ENCODE measurements at regions not wholly inside any gene's neighbourhood (a gene's known extent, or its start where the extent isn't known, plus 50 kb on each side); places are given as distances from the start of the nearest gene placed in this dataset.

DNA sequence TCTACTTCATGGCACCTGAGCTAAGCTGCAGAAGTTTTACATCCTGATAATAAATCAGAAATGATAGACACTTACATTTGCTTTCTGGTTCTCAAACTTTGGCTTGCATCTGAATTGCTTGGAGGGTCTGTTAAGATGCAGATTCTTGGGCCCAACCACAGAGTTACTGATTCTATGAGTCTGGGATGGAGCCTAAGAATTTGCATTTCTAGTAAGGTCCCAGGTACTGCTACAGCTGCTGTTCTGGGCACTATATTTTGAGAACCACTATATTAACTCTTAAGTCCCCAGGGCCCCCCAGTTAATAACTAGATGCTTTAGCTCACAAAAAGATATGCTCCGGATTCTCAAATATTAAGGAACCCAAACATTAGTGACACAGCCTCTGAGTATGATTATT, 69.8 kb upstream of the DAB2 start:
- no peak for DNase-seq

DNA sequence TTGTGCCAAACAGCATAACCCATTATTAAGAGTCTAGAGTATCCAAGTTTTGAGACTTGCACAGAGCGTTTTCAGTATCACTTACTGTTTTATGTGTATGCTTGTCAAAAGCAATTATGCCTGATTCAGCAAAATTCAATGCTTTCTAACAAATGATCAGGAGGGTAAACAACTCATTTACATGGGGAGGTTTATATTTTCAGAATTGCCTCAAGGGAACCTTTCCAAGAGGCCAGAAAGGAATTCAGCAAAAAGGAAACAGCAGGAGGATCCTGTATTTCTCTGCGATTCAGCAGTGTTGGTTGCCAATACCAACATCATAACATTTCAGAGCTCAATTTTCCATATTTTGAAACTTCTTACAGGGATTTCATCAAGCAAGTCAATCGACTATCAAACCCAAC, 69.3 kb upstream of the DAB2 start:
- DNase-seq = no peak

DNA sequence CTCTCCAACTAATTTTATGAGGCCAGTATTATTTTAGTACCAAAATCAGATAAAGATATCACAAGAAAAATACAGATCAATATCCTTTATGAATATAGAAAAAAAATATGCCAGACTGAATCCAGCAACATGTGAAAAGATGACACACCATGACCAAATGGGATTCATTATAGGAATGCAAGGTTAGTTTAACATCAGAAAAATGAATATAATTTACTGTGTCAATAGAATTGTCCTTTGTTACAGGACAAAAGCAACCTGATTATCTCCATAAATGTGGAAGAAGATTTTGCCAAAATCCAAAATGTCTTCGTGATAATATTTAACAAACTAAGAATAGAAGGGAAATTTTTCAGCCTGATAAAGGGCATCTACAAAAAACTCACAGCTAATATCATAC, 66.4 kb upstream of the DAB2 start:
- no peak for DNase-seq

DNA sequence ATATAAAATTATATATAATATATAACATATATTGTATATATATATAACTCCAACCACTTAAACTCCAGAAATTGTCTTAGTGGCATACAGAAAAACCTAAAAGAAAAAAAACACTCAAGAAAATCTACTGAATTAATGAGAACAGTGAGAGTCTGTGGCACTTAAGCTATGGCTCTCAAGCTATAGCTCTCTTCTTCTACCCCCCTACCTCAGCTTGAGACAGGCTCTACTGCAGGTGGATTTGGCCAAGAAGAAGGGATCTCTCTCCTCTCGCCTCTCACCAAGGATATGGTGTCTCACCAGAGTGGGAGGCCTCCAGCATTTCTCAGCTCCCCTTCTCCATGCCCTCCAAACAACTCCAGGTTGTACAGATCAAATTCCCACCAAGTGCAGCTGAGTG, 64.5 kb upstream of the DAB2 start:
- no peak for DNase-seq

DNA sequence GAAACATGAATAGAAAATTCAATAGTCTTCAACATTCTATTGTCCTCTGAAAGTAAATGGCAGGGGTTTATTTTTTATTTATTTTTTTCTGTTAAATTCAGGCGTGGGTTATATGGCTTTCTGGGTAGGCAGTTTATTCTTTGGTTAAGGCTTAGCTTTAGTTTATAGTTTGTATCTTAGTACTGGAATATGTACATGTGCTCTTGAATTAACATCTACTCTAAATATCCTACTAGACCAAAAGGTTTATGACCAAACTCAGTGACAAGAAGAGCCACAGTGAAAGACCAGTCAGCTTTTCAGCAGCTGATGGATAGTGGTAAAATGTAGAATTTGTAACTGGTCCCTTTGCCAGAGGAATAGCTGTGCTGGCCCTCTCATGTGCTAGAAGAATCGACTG, 62.0 kb upstream of the DAB2 start:
- DNase-seq = no peak

DNA sequence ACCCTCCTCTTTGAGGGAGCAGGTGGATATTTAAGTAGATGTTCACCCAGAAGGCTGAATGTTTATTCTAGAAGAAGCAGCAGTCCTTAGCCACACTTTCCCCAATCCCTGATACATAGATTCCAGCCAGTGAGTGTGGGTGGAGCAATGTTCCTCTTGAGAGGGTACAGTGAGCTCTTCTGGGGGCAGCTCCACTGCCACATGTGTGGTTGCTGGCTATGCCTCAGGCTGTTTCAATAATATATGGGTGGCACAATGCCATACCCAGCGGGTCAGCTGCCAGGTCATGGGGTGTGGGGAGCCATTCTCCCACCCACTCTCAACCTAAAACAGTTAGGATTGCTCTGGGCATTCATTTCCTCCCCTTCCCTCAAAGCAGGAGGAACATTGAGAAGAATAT, 61.6 kb upstream of the DAB2 start:
- no peak for DNase-seq

DNA sequence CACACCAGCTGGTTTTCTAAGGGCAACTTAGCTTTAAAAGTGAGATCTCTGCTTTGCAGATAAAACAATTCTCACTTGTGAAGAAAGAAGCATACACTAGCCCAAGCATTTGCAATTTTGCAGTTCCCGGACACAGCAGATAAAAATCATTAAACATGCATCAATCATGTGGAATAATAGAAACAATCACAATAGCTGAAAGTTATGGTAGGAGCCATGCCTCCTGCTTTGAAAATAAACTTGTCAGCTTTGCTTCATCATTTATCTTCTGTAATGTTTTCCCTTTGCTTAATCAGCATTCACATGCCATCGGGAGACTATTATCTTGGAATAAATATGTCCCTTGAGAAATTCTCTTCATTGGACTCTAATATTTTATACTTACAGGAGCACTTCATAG, 60.3 kb upstream of the DAB2 start:
- no peak for DNase-seq

DNA sequence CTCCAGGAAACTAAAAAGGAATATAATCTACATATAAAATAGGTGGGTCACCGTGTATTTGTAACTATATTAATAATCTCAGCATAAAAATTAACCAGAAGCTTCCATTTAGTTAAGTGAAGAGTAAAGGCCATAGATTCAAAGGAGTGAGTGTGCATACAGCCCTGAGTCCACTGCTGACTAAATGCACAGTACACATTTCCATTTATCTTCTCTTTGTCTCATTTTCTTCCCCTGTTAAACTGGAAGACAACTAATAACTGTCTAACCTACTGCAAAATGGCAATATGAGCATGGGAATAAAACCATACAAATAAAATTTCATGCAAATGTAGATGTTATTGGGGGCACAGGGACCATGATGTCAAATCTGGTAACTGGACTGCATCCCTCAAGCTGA, 59.9 kb upstream of the DAB2 start:
- no peak for DNase-seq

DNA sequence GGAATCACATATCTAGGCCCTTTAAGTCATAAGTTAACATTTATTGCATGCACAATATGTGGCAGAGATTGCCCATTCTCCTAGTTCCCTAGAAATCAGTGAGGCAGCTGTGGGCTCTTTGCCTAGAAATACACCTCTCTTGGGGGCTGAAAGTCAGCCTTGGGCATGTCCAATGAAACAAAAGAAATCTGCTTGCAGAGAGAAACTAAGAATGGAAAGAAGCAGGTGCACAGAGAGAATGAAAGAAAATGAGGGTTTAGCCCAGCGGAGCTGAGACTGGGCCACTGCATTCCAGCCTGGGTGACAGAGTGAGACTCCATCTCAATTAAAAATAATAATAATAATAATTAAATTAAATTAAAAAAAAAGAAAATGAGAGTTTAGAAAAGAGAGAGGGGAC, 57.3 kb upstream of the DAB2 start:
- no peak for DNase-seq

DNA sequence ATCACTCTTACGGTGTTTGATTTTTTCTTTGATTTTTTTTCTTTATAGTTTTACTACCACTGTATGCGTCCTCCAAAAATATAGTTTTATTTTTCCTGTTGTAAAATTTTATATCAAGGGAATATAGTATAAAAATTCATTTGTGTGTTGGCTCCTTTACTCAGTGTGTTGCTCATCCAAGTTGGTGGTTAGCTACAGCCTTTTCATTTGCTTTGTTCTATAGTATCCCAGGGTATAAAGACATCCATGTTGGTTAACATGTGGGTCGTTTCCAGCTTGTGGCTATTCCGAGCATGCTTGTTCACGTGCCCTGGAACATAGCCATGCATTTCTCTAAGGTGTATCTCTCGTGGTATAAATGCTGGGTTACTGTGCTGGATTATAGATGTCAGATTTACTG, 54.8 kb upstream of the DAB2 start:
- DNase-seq = no peak

DNA sequence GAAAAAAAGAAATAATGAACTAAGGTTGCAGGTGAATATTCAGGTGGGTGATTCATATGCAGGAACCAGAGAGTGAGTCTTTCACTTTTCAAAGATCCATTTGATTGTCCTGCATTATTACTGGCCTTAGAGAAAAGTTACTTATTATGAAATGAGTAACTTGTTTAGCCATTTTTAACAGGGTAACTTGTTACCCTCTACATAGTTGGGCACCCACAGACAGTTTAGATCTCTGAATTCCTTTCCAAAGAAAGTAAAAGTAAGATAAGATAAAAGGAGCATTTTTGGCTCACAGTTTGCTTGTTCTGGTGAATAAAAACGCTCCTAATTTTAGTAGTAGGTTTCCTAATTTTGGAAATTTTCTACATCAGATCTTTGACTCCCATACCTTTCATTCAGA, 54.1 kb upstream of the DAB2 start:
- DNase-seq = no peak

DNA sequence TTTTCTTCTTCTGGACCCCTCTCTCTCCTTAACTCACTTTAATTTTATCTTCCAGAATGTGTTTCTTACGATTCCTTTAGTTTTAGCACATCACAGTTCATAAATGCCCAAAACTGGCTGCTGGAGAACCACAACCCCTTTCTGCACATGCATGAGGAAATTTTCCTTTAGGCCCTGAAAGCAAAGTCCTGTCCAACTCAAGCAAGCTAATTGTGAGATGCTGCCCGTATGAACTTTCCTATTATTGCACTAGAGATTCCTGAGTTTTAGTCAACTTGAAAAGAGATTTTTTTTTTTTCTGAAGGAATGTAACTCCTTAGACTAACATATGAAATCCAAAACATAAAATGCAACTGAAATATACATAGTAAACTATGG, 52.1 kb upstream of the DAB2 start:
- DNase-seq = no peak

DNA sequence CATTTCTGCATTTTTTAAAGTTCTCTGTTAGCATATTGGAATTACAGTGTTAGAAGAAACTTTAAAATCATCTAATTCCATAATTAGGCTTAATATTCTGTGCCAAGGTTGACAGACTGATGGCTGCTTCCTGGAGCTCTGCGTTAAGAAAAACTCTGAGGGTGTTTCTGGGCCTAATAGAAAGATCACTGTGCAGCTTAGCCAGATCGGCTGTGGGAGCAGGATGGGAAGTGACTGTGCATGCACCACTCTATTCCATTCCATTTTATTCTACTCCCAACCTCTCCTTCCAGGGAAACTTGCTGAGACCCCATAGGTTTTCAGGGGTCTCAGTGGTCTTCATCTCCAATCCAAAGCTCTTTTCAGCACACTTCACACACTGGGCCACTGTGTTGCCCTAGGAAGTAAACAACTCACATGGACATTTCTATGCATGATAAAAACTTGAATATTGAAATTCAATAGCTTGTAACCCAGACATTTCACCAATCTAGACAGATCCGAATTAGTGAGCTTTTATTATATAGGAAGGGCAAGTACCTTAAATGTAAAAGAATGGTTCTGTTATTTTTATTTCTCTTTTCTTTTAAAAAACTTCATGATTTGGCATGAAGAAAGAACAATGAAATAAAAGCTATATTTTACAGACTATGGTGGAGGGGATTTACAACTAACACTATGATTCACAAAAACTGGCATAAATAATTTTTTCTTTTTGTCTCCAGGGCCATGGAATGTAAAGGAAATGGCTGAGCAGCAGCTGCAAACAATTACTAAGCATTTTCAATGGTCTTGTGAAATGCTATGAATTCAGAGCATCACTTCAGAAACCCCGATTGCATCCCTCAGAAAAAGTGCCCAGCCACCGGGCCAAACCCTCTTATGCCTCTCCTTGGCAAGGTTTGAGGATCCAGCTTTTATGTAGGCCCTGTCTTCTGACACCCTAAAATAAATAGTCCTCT, 51.4 kb upstream of the DAB2 start:
- peak; percentile 56 for DNase-seq

DNA sequence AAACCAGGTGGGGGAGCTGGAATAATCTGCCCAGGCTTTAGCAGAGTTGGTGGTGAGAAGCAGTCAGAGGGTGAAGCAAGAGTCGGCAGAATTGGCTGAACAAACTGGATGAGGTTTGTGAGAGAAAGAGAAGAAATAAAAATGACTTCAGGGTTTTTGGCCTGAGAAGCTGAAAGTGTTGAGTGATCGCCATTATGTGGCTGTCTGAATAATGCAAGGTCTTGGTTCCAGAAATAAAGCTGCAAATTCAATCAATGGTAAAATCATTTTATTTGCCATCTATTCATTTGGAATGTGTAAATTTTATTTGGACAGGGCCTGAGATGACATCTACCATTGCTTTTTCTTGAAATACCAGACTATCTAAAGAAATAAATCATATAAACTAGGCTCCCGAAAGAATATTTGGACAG, 50.4 kb upstream of the DAB2 start:
- DNase-seq = peak; percentile 45

All from right hindlimb (tissue), 1 donor.